HEK293T (cell line): ENCODE measurements at regions not wholly inside any gene's neighbourhood (a gene's known extent, or its start where the extent isn't known, plus 50 kb on each side); places are given as distances from the start of the nearest gene placed in this dataset.

Experiments used
- ARNT ChIP-seq: fragments of 450-650 bp; IDR thresholded peaks from 2 replicates; pipeline ENCODE4 v1.6.1; 2017; ENCODE audit warnings: mild to moderate bottlenecking
- ELF4 ChIP-seq: fragments of 450-650 bp; IDR thresholded peaks from 2 replicates; pipeline ENCODE4 v1.6.1; 2017; ENCODE audit warnings: antibody characterized with exemption
- FOXA1 ChIP-seq: fragments of 450-650 bp; IDR thresholded peaks from 2 replicates; pipeline ENCODE4 v1.6.1; 2016; ENCODE audit warnings: mild to moderate bottlenecking
- FOXM1 ChIP-seq: fragments of 450-650 bp; IDR thresholded peaks from 2 replicates; pipeline ENCODE4 v1.6.1; 2017; ENCODE audit warnings: mild to moderate bottlenecking, borderline replicate concordance
- HDGF ChIP-seq: fragments of 450-650 bp; IDR thresholded peaks from 2 replicates; pipeline ENCODE4 v1.6.1; 2017; ENCODE audit warnings: antibody characterized with exemption, borderline replicate concordance
- LEF1 ChIP-seq: fragments of 450-650 bp; IDR thresholded peaks from 2 replicates; pipeline ENCODE4 v1.6.1; 2017; ENCODE audit warnings: mild to moderate bottlenecking, borderline replicate concordance
- NFRKB ChIP-seq: fragments of 450-650 bp; IDR thresholded peaks from 2 replicates; pipeline ENCODE4 v1.6.1; 2016; ENCODE audit warnings: mild to moderate bottlenecking, moderate library complexity
- SP1 ChIP-seq: fragments of 450-650 bp; IDR thresholded peaks from 2 replicates; pipeline ENCODE4 v1.6.1; 2017
- SUZ12 ChIP-seq: fragments of 450-650 bp; IDR thresholded peaks from 2 replicates; pipeline ENCODE4 v1.6.1; 2016; ENCODE audit warnings: mild to moderate bottlenecking
- ZNF384 ChIP-seq: fragments of 450-650 bp; IDR thresholded peaks from 2 replicates; pipeline ENCODE4 v1.6.1; 2016
- TF ChIP-seq, protein P1 (sequence below): fragments of 450-650 bp; IDR thresholded peaks from 2 replicates; pipeline ENCODE4 v1.6.1; 2016

DNA sequence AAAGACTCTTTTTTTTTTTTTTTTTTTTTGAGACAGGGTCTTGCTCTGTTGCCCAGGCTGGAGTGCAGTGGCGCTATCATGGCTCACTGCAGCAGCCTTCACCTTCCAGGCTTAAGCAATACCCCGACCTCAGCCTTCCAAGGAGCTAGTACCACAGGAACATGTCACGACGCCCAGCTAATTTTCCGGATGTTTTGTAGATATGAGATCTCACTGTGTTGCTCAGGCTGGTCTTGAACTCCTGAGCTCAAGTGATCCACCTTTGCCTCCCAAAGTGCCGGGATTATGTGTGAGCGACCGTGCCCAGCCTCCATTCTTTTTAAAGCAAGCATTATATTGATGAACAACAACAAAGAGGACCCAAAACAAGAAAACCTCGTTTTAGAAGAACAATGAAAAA lies 307.1 kb upstream of the ID2 start:
- TF ChIP-seq FOXM1 (no peak), SP1 (no peak), NFRKB (no peak), SUZ12 (no peak), ELF4 (no peak), FOXA1 (no peak), ZNF384 (no peak), HDGF (no peak), LEF1 (no peak), ARNT (no peak)
- TF ChIP-seq, protein P1, sequence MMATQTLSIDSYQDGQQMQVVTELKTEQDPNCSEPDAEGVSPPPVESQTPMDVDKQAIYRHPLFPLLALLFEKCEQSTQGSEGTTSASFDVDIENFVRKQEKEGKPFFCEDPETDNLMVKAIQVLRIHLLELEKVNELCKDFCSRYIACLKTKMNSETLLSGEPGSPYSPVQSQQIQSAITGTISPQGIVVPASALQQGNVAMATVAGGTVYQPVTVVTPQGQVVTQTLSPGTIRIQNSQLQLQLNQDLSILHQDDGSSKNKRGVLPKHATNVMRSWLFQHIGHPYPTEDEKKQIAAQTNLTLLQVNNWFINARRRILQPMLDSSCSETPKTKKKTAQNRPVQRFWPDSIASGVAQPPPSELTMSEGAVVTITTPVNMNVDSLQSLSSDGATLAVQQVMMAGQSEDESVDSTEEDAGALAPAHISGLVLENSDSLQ = no peak
